ENCODE measurements at regions not wholly inside any gene's neighbourhood (a gene's known extent, or its start where the extent isn't known, plus 50 kb on each side); places are given as distances from the start of the nearest gene placed in this dataset.

GRCh38 chr1:163442231-163442879 lies 120.6 kb downstream of the NUF2 start:
- no peak for TF ChIP-seq CTCF (IDR thresholded peaks at IDR 0.05)
- no peak for TF ChIP-seq POLR2A (IDR thresholded peaks at IDR 0.05)
- H3K27ac ChIP-seq = no peak overlapping the region
- DNase-seq (no peak), ATAC-seq (no peak)
- no peaks in the 10 kb centered on the region for H3K9me3 ChIP-seq
- intact Hi-C loops (cut with DNase I) = no loop called here
- peaks cover 0 to 10% (median 0%) of the 10 kb centered on the region in 9 donors for H3K27me3 ChIP-seq
- H3K4me3 ChIP-seq = no peak overlapping the region
- 79 to 86% (median 80%) methylated on average over 4 of the region's 4 CpGs for WGBS, 4 donors
- no peaks in the 10 kb centered on the region for H3K4me1 ChIP-seq
- H3K36me3 ChIP-seq = no peaks in the 10 kb centered on the region

- H3K9me3 ChIP-seq = no peaks in the 10 kb centered on the region
- peaks cover 0 to 10% (median 0%) of the 10 kb centered on the region in 9 donors for H3K27me3 ChIP-seq
- H3K36me3 ChIP-seq = no peaks in the 10 kb centered on the region
- DNase-seq (no peak), ATAC-seq (no peak)
- H3K4me3 ChIP-seq = no peak overlapping the region
- no peaks in the 10 kb centered on the region for H3K4me1 ChIP-seq
- WGBS, 4 donors = 41 to 60% (median 52%) methylated on average over 7 of the region's 7 CpGs
- no peak overlapping the region for H3K27ac ChIP-seq
- TF ChIP-seq POLR2A (IDR thresholded peaks at IDR 0.05) (no peak), CTCF (IDR thresholded peaks at IDR 0.05) (no peak)
- intact Hi-C loops (cut with DNase I) = no loop called here
Observed at GRCh38 chr1:163442895-163443294, 121.1 kb downstream of the NUF2 start.

- no peak for DNase-seq
- no peak overlapping the region for H3K4me3 ChIP-seq
- no peaks in the 10 kb centered on the region for H3K36me3 ChIP-seq
- WGBS, 4 donors = 83 to 87% (median 84%) methylated on average over 4 of the region's 4 CpGs
- peaks cover 0 to 8% (median 0%) of the 10 kb centered on the region in 9 donors for H3K27me3 ChIP-seq
- no peak overlapping the region for H3K27ac ChIP-seq
- no peaks in the 10 kb centered on the region for H3K9me3 ChIP-seq
- no peaks in the 10 kb centered on the region for H3K4me1 ChIP-seq
- TF ChIP-seq CTCF (IDR thresholded peaks at IDR 0.05) (no peak), POLR2A (IDR thresholded peaks at IDR 0.05) (no peak)
- intact Hi-C loops (cut with DNase I) = no loop called here
- ATAC-seq = no peak
Observed at GRCh38 chr1:163443863-163444262, 122.1 kb downstream of the NUF2 start.

- no peak for ATAC-seq
- H3K4me1 ChIP-seq = no peaks in the 10 kb centered on the region
- WGBS, 4 donors = 52 to 60% (median 54%) methylated on average over 2 of the region's 2 CpGs
- no peak overlapping the region for H3K27ac ChIP-seq
- H3K4me3 ChIP-seq = no peak overlapping the region
- no peak for TF ChIP-seq CTCF (IDR thresholded peaks at IDR 0.05)
- no peak for DNase-seq
- peaks cover 0 to 3% (median 0%) of the 10 kb centered on the region in 9 donors for H3K27me3 ChIP-seq
- intact Hi-C loops (cut with DNase I) = no loop called here
- H3K9me3 ChIP-seq = no peaks in the 10 kb centered on the region
- no peaks in the 10 kb centered on the region for H3K36me3 ChIP-seq
Observed at GRCh38 chr1:163444665-163445064, 122.9 kb downstream of the NUF2 start.

Data from heart left ventricle (tissue), 16 donors.